Activated gamma-delta T cell treated with Interleukin-2 at 50 U/mL for 16 hours (primary cell): ENCODE measurements at regions not wholly inside any gene's neighbourhood (a gene's known extent, or its start where the extent isn't known, plus 50 kb on each side); places are given as distances from the start of the nearest gene placed in this dataset.

Experiments
- DNase-seq: peaks from one replicate; pipeline ENCODE4 v3.0.0-alpha.2; 2020

DNA sequence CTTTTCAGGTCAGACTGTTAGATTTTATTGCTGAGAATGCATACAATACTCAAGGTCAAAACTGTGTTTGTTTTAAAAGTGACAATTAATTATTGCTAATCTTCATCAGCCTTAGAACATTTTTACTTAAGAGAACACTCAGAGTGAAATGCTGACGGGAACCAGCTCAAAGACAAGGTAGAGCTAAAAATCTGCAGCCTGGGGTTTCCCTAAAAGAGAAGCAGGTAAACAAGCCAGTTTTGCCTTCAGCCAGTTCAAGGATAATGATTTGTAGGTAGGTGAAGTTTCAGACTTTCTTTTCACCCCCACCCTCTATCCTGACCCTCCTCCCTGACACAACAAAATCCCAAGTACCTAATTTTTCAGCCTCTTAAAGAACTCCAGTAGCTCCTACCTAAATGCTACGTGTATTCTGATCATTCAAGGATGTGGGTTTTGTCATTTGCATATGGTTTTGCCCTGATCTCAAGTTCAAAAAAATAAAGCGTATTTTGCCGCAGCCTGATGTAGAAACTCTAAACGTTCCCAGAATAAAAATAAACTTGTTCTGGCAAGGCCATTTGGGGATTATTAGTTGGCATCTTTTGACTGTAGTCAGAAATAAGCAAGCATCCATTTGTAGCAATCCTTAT lies 407.2 kb downstream of the EFNA5 start:
- DNase-seq: no peak

DNA sequence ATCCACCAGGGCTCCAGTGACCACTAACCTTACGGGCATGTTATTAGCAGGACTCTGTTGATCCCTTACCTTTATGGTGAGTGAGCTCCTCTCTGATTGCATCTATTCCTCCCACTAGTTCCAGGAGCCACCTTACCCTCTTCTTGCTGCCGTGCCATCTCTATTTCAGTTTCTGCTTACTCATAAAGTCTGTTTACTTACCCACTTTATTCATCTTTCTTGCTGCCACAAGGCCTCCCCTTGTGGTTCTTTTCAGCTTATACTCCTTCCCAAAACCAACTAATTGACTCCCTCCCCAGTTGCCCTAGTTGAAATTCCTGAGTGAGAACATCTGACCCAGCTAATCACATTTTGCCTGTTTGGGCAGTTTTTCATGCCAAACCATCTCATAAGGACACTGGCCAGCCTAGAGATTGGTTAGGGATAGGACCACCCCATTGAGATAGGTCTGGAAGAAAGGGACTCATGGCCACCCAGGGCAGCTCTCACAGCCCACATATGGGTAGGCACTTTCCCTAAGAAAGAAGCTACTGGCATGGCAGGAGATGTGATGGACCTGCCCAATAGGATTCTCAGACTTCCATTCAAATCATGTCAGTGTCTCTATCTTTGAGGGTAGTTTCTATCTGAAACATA lies 412.7 kb downstream of the EFNA5 start:
- DNase-seq: no peak

DNA sequence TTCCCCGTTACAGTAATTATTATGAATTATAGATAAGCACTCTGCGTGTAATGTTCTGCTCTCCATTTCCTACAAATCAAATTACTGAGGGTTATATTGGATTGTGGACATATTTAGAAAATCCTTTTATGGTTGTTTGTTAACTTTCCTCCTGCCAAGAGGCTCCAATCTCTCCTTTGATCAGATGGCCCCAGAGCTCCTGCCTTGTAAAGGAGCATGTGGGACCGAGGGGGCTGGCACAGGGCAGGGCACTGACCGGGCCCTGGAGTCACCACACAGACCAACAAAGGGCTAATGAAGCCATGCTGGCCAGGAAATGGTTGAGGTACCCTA lies 415.9 kb downstream of the EFNA5 start:
- no peak for DNase-seq

DNA sequence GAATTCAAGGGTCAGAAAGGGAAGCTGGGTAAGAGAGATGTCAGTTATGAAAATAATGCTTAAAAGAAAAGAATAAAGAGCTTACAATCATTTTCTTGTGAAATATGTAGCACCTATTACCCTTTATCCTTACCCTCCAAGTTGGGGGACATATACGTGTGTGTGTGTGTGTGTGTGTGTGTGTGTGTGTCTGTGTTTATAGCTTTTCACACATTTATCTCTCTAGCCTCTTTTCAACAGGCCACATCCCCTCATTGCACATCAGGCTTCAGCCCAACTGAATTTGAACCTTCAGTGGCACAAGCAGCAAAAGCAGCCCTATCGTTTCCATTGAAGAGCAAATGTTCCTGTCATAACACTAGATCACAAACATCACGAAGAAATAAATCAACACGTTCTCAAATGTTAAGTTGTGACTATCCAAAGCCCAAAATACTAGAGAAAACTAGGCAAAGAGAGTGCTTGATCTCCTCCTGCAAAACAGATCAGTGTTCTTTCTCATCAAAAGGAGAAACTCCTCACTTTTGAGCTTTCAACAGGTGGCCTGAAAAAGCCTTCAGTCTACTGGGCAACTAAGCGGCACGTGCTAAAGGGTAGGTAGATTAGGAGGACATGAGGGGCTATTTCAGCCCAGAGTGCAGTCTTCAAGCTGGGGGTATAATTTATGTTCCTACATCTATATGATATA lies 416.4 kb downstream of the EFNA5 start:
- no peak for DNase-seq

DNA sequence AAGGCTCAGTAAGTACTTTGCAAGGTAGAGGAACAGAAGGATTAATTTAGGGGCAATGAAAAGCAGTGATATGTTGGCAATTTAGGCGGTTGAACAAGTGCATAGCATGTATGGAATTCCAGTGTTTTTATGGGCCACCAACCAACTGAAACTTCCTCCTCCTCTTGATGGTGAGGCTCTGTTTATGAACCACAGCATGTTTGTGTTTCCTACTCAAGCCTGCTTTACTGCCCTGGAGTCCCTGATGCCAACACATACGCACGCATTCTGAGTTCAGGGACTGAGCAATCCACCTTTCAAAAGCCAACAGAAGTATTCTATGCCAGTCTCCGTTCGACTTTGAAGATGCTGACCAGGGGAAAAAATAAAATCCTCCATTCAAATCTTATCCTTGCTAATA lies 417.5 kb downstream of the EFNA5 start:
- no peak for DNase-seq

DNA sequence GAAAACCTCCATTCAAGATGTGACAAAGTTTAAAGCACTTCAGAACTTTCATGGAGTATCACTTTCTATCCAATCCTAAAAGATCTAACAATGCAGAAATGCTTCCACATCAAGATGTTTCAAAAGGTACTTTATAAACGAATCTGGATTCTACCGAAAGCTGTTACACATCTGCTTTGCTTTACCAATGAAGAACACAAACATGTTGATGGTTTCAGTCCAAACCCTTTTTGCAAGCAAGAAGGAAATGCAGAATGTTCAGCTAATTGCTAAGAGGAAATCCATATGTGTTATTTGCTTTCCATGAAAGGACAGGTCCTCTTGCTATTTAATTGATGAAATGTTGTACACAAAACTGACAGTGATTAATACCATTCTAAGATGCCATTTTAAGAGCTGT lies 419.6 kb downstream of the EFNA5 start:
- no peak for DNase-seq

DNA sequence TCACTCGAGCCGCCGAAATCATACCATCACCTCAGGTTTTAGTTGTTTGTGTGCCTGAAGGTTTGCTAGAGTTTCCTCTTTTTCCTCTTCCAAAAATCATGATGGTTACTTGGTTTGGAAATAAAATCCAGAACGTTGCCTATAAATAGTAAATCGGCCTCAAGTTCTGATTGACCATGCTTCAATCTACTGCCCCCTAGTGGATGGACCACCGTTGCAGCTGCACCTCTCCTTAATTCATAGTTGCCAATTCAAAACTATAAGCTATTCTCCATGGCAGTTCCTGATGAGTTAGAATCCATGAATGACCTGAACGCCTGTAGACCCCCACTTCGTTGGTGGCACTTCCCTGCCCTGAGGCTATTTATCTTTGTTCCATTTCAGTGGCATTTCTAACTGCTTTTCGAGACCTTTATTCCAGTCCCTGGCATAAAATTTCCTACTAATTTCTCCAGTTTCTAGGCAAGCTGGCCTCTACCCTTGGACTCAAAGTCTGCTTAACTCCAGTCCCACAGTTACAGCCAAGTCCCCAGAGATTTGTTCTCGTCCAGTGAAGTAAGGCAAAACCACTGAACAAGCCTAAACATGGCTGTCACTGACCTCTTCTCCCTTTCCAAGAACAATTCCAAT lies 422.6 kb downstream of the EFNA5 start:
- peak; percentile 5 for DNase-seq

DNA sequence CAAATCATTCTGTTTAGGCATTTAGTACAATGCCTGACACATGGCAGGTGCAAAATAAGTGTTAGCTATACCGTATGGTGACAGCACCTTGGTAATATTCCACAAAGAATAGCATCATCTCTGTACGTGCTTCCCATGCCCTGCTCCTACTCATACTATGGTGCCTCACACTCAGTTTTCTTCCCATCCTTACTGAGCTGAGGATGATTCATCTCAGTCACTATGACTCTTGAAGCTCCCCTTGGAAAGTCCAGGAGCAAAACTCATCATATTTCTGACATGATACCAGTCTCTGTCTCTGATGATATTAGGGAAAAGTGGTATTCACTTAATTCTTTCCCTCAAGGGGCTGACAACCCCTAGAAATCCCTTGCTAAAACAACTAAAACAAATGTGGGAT lies 423.3 kb downstream of the EFNA5 start:
- no peak for DNase-seq

DNA sequence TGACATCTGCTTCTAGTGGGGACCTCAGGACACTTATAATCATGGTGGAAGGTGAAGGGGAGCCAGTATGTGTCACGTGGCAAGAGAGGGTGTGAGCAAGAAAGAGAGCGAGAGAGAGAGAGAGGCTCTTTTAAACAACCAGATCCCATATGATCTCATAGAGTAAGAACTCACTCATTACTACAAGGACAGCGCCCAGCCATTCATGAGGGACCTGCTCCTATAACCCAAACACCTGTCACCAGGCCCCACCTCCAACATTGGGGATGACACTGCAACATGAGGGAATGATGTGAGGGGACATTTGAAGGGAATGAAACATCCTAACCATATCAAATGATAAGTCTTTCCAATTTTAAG lies 427.5 kb downstream of the EFNA5 start:
- no peak for DNase-seq

DNA sequence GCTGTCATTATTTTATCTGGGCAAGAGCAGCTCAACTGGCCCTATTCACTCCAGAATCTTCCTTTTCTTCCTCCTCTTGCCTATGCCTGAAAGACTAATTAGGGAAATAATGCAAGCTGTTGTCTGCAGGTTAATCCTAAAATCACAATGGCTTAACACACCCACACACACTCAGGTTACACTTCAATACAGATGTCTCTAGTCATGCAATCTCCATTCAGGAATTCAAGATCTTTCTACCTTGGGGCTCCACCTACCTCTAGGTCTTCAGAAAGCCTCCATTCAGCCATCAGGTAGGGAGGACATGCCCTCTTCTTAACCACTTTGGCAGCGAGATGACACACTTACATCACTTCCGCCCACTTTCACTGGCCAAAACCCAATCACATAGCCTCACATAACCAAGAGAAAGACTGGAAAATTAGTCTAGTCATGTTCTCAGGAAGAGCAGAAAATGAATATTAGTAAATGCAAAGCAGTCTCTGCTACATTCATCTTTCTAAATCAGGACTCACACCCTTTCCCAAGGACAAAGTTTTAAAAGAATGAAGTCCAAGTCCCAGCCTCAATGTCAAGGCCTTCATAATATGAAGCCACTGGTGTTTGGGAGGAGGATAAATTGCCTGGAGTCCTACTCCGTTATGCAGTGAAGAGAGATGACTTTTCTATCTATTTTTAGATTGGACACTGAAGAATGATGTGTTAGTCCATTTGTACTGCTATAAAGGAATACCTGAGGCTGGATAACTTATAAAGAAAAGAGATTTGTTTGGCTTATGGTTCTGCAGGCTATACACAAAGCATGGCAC lies 428.1 kb downstream of the EFNA5 start:
- DNase-seq: no peak

DNA sequence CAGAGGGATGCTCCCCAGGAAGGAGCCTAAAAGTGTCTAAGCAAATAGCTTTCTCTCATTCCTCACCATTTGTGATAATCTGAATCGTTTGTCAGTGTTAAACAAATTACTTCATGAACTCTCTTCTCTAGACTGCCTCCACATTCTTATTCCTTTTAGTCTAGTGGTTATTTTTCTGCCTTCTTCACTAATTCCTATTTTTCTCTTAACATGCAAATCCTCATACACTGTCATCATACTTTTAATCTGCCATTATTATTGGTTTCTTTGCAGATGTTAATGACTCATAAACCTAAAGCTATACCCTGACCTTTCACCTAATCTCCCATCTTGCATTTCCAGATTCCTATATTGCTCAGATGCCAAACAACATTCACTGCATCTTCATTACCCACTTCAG lies 428.9 kb downstream of the EFNA5 start:
- DNase-seq: no peak

DNA sequence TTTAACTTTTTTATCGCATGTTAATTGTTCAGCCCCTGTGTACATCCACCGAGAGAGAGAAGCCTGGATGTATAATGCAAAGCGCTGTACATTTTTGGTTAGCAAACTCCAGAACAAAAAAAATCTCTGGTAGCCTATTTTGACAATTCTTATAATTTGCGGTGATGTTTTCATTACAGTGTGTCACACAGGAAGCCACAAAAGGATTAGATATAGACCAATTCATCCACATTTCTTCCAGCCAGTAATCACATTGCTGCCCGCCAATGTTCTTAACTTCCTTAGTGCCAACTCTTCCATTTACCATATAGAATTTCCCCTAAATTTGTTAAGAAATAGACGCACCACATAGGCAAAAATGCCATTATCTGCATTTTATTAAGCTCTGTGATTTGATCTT lies 435.6 kb downstream of the EFNA5 start:
- no peak for DNase-seq

DNA sequence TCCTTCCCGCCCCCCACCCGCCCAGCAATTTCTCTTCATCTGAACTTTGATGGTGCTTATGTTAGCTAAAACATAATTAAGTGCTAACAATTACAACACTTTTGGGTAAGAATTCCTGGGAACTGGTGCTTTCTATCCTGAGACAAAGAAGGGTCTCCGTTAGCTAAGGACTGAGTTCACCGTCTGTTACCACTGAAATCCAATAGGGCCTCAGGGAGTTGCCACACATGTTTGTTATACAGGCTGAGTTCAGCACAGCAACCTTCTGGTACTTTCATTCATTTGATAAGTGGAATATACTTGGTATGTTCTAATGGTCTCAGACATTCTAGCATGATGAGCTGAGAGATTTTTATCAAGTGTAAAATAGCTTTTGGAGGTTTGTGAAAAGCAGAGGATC lies 437.9 kb downstream of the EFNA5 start:
- no peak for DNase-seq

DNA sequence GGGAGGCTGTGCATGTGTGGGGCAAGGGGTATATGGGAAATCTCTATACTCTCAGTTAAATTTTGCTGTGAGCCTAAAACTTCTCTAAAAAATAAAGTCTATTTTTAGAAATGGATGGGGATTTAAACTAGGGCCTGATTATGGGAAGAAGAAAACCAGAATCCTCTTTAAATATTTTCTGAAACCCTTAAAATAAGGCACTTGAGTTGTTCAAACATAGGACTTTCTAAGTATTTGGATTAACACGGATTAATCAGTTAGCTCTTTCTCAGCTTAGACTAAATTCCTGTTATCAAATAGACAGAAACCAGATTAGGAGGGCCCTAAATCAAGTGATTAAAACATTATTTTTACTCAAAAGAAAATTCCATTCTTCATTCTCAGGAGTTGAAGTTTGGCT lies 438.4 kb downstream of the EFNA5 start:
- DNase-seq: no peak

DNA sequence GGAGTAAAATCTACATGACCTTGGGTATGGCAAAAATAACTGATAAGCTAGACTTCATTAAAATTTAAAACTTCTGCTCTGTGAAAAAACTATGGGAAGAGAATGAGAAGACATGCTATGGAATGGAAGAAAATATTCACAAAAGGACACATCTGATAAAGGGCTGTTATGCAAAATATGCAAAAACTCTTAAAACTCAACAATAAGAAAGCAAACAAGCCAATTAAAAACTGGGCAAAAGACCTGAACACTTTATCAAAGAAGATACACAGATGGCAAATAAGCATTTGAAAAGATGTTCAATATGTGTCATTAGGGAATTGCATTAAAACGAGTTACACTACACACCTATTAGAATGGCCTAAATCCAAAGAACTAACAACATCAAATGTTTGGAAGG lies 439.5 kb downstream of the EFNA5 start:
- DNase-seq: no peak

DNA sequence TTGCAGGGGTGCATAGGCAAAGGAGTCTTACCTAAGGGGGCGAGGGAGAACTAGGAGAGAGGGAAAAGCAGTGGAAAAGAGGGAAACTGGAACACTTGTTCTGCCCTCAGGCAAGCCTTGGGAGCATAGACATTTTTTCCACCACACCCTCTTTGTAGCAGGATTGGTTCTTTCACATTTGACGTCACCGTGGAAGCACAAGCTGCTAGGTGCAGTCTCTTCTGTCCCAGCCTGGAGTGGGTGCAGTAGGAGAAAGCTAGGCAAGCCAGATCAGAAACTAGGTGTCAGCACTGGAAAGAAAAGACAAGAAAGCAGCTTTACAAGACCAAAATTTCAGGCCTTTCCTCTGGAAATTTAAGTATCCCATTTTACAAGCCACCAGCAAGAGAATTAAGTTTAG lies 440.4 kb downstream of the EFNA5 start:
- DNase-seq: no peak

DNA sequence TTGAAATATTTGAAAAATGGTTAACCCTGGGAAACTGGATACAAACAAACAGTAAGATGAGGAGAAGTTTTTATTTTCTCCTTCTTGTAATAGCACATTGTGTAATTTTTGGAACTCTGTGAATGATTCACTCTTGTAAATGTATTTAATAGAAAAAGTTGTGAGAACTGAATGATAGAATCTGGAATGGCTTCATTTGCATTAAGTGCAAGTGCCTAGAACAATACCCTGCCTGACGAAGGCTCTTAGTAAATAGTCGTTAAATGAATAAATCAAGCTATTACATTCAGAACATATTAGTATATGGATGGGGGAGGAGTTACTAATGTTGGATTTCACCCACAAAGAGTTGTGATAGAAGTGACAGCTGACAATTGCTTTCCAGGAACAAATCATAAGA lies 442.5 kb downstream of the EFNA5 start:
- DNase-seq: no peak

DNA sequence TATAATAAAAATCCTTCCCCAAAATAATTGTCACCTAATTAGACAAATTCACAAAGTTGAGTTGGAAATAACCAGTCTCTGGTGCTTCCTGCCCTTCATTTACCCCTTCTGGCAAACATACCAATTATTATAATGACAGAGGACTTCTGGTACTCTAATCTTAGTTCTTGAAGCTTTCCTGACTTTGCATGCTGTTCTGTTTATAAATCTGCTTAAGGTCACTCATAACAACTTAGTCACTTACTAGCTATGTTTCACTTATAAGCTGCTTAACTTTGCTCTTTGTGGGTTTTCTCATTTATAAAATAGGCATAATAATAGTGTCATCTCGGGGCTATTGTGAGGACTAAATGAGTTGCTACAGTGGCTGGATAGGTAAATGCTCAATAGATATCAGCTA lies 446.5 kb downstream of the EFNA5 start:
- no peak for DNase-seq

DNA sequence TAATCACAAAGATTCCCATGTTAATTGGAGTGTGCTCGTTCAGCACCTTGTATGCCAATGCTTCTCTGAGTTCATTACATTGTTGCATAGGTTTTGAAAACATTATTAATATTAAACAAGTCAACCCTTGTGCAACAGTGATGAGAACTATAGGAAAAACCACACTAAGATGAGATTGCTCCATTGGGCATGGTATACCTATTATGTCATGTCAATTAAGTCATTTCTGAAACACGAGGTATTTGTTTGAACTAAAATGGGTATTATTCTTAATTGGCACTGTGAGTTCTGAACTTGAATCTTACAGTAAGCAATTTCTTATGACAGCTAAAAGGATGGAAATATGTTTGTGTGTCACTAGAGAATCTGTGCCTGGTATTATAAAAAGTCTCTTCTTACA lies 447.7 kb downstream of the EFNA5 start:
- no peak for DNase-seq

DNA sequence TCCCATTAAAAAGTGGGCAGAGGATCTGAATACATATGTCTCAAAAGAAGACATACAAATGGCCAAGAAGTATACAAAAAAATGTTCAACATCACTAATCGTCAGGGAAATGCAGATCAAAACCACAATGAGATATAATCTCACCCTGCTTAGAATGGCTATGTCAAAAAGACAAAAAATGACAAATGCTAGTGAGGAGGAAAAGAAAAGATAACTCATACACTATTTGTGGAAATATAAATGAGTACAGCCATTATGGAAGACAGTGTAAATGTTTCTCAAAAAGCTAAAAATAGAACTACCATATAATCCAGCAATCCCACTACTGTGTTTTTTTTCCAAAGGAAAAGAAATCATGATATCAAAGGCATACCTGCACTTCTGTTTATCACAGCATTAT lies 450.7 kb downstream of the EFNA5 start:
- no peak for DNase-seq

DNA sequence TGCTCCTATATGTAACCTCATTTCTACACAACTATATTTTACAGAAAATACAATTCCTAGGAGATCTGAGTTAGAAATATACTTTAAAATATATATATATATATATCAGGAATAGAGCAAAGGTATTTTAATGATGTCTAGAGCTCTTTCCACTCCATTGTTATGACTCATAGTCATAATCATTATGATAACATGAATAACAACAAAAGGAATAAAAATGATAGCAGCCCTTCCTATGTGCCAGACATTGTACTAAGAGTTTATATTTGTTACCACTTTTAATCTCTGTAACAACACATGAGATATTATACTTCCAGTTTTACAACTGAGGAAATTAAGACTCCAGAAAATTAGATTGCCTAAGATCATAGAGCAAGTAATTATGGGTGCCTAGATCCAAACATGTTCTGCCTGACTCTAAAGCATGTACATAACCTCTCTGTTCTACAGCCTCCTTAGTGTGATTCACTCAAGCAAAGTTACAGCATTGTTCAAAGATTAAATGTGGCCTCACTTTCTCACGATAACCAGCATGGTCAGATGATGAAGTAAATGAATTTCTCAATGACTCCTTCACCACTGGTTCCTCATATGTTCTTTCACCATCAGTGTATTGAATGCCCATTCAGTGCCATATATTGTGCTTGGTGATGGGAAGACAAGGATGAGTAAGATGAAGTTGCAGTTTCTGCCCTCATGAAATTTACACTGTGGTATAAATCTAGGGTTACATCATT lies 452.1 kb downstream of the EFNA5 start:
- no peak for DNase-seq

DNA sequence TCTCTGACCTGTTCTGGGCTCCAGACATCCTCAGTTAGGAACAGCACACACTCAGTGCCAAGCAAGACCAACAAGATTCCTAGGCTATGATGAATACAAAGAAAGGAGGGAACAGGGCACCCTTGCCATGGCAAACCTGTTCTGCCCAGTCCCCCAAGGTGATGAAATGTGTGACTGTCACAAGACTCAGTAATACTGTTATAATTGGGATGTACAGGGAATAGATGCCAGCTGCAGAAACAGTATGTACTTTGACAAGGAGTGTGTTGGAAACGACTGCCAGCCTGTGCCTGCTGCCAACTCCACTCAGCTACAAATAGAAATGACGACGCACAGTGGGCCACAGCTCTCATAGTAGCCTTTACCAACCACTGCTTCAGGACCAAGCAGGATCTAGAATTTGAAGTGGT lies 453.0 kb downstream of the EFNA5 start:
- DNase-seq: no peak

DNA sequence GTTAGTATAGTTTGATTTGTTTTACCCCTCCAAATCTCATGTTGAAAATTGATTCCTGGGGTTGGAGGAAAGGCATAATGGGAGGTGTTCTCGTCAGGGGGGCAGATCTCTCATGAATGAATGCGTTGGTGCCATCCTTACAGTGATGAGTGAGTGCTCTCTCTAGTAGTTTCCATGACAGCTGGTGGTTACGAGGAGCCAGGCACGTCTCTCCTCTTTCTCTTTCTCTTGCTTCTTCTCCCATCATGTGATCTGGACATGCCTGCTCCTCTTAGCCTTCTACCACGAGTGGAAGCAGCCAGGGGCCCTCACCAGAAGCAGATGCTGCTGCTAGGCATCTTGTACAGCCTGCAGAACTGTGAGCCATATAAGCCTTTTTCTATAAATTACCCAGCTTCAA lies 454.1 kb downstream of the EFNA5 start:
- no peak for DNase-seq
